Skin of body (tissue), 1 donor: ENCODE measurements at regions not wholly inside any gene's neighbourhood (a gene's known extent, or its start where the extent isn't known, plus 50 kb on each side); places are given as distances from the start of the nearest gene placed in this dataset.

Experiments used
- DNase-seq: peaks from one replicate; lab custom pipeline; 2025; lab: John Stamatoyannopoulos, UW

DNA sequence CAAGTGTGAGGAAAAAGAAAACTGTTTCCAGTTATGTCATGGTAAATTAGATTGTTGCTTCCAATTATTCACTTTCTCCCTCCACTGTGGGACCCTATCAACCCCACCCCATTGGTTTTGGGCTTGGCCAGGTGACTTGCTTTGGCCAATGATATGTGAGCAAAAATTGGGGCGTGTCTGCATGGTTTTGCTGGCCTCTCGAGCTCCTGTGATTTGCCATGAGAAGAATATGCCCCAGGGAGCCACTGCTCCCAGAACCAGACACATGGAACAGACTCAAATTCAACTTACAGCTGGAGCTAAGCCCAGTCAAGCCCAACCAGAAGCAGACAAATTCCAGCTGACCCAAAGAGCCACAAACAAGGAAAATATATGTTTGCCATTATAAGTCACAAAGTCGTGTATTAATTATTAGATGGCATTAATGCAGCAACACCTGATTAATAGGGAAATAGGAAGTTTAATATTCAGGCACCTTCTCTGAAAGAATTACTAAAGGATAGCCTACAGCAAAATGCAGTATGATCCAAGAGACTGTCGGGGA lies 248.9 kb downstream of the ANAPC1 start:
- DNase-seq: no peak

GRCh38 chr2:111636905-111637304 lies 247.1 kb downstream of the ANAPC1 start:
- DNase-seq: no peak

DNA sequence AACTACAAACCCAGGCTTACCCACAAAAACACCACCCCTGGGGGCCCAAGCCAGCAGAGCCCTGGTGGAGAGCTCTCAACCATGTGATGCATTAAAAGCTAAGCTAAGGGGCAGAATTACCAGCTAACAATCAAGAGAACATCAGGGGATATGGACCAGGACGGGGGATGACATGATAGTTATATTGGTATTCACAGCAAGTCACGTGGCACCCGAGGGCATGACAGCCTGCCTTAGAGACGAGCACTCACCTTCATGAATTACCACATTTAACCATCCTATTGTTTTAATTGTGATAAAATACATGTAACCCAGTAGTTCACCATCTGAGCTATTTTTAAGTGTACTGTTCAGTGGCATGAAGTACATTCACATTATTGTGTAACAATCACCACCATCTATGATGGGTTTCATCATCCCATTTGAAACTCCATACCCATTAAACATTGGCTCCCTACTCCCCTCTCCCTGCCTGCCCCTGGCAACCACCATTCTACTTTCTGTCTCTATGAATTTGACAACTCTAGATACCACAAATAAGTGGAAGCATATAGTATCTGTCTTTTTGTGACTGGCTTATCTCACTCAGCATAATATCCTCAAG lies 245.6 kb downstream of the ANAPC1 start:
- DNase-seq: no peak

GRCh38 chr2:111640480-111640879 lies 243.5 kb downstream of the ANAPC1 start:
- no peak for DNase-seq

DNA sequence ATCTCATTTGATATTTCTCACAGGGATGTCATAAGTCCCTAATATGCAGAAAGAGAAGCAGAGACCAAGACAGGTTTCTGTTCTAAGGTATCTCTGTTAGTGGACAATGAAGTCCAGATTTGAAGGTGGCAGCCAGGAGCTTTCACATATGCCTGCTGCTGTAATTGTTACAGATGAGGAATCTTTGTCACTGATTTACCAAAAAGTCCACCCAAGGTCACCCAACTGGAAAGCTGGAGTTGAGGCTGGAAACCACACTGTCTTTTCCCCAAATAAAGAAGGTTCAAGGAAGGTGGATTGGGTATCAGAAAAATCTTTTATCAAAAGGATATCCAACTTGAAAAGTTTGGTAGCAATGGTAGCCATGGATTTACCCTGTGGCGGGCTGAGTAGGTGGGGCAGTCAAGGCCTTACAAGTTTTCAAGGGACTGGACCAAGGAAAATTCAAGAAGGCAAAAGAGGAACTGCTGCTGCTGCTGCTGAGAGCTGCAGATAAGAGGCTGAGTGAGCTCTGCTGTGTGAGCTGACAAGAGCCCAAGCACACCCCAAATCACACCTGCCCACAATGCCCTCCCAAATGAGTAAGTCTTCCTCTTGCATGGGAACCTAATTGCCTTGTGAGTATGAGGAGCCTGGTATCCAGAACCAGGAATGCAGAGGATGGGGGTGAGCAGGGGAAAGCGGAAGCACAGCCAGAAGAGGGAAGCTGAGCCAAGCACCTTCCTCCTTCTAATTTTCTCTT lies 241.2 kb downstream of the ANAPC1 start:
- DNase-seq: no peak

GRCh38 chr2:111643759-111644158 lies 240.2 kb downstream of the ANAPC1 start:
- no peak for DNase-seq

GRCh38 chr2:111647359-111647758 lies 236.6 kb downstream of the ANAPC1 start:
- no peak for DNase-seq

- no peak for DNase-seq
These were observed 232.0 kb downstream of the ANAPC1 start for GRCh38 chr2:111652038-111652437.

- DNase-seq: no peak
These were observed 231.3 kb downstream of the ANAPC1 start for GRCh38 chr2:111652681-111653080.

- no peak for DNase-seq
These were observed 230.8 kb downstream of the ANAPC1 start for GRCh38 chr2:111653103-111653624.

GRCh38 chr2:111653913-111654312 lies 230.1 kb downstream of the ANAPC1 start:
- DNase-seq: no peak

GRCh38 chr2:111654829-111655228 lies 229.2 kb downstream of the ANAPC1 start:
- no peak for DNase-seq

GRCh38 chr2:111656436-111656835 lies 227.6 kb downstream of the ANAPC1 start:
- DNase-seq: no peak

GRCh38 chr2:111656894-111657293 lies 227.1 kb downstream of the ANAPC1 start:
- DNase-seq: no peak

- no peak for DNase-seq
These were observed 226.5 kb downstream of the ANAPC1 start for GRCh38 chr2:111657351-111657975.

DNA sequence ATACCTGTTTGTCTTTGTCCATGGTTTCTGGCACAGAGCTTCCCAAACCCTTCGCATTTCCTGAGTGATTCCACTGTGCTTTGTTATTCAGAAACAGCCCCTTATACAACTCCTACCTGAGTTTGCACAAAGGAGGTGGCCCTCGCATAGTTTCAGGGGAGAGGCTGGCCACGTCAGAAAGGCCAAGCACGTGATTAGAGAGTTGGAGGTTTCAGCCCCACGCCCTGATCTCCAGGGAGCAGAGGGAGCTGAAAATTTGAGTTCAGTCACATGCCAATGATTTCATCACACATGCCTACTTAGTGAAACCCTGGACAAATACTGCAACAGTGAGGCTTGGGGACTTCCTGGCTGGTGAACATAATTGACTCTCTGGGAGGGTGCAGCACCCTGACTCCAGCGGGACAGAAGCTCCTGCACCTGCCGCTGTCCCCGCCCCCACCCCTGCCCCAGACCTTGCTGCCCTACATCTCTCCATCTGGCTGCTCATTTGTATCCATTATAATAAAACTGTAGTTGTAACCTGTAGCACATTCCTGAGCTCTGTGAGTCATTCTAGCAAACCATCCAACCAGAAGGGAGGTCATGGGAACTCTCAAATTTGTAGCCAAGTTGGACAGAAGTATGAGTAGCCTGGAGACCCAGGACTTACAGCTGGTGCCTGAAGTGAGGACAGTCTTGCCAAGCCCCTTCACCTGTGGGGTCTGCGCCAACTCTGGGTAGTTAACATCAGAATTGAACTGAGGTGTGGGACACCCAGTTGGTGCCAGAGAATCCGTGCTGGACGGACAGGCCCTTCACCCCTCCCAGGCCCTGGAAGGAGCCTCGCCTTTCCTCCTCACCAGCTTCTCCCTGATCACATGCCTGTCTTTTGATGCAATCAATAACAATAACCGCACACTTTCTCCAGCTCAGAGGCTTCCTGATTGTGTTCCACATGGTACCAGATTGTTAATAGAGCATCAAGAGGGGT lies 224.3 kb downstream of the ANAPC1 start:
- no peak for DNase-seq

- no peak for DNase-seq
These were observed 223.2 kb downstream of the ANAPC1 start for GRCh38 chr2:111660811-111661210.

DNA sequence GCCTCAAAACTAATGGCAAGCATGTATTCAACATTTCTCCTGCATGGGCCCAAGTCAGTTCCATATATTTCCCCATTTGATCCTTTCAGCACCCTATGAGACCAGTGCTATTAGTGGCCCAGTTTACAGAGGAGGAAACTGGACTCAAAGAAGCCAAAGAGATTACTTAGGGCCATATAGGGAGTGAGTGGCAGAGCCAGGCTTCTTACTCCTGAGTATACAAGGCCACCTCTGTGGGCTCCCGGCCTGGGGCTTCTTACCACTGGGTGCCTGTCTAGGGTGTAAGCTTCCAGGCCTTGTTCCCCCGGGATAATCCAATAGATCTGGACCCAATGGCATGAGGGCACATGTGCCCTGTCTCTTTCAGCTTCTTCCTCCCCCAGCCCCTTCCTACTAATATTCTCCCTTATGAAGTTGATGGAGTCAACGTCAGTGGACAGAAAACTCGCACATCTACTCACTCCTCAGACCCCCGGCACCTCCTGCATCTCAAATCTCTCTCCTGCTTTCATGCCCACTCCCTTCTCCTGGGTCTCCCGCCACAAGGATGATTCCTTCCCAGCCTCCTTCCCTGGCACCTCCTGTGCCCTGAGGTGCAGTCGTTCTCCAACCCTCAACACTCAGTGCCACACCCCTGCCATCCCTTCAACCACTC lies 222.6 kb downstream of the ANAPC1 start:
- no peak for DNase-seq

DNA sequence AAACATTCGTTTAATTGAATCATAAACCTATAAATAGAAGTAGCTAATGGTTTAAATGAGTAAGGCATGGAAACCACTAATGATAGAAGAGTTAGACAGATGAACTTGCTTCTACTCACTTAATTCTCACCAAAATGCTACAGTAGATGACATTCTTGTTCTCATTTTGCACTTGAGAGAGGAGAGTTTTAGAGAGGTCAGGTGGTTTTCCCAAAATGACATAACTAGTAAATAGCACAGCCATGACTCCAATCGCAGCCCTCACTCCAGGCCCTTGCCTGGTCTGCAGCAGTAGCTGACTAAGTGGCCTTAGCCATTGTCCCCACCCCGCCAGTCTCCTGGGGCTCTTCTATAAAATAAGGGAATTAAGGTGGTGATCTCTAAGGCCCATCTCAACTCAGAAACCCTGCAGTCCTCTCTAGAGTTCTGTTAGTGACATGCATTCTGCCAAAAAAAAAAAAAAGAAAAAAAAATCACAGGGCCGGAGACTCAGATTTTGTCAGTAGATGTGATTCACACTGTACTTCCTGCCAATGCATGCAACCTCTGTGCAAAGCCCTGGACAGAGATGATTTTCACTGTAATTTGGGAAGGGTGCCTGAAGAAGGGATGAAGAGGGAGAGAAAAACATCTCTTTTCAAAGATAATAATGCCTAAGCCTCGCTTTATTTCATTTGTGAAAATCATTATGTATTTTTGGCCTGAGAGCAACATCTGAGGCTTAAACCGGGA lies 221.8 kb downstream of the ANAPC1 start:
- peak; percentile 33 for DNase-seq
